ENCODE measurements at regions not wholly inside any gene's neighbourhood (a gene's known extent, or its start where the extent isn't known, plus 50 kb on each side); places are given as distances from the start of the nearest gene placed in this dataset.
"Not testable (repeated sequence)": the region's sequence is repeated elsewhere in the genome, so short reads cannot be mapped to it uniquely, and the experiment has no call there.

GRCh38 chr14:40219032-40219431 lies 786.8 kb upstream of the FBXO33 start:
- POLR2A ChIA-PET (ENCODE audit: low non-redundant PET) = no interaction called here
- no peak for DNase-seq (ENCODE audit: low spot score)
- TF ChIP-seq CTCF (conservative IDR thresholded peaks at IDR 0.05; ENCODE audit: low read depth) = no peak
- no peak overlapping the region for H3K27ac ChIP-seq
- CTCF ChIA-PET = no interaction called here

GRCh38 chr14:40218282-40218941 lies 786.2 kb upstream of the FBXO33 start:
- CTCF ChIA-PET = no interaction called here
- TF ChIP-seq CTCF (conservative IDR thresholded peaks at IDR 0.05; ENCODE audit: low read depth) = no peak
- POLR2A ChIA-PET (ENCODE audit: low non-redundant PET) = no interaction called here
- no peak overlapping the region for H3K27ac ChIP-seq
- no peak for DNase-seq (ENCODE audit: low spot score)

GRCh38 chr14:40216976-40217375 lies 784.7 kb upstream of the FBXO33 start:
- DNase-seq (ENCODE audit: low spot score) = no peak
- ChIA-PET CTCF (no interaction called here), POLR2A (ENCODE audit: low non-redundant PET) (no interaction called here)
- H3K27ac ChIP-seq = no peak overlapping the region
- no peak for TF ChIP-seq CTCF (conservative IDR thresholded peaks at IDR 0.05; ENCODE audit: low read depth)

GRCh38 chr14:40216408-40216807 lies 784.2 kb upstream of the FBXO33 start:
- H3K27ac ChIP-seq; DNase-seq (ENCODE audit: low spot score); CTCF ChIA-PET; POLR2A ChIA-PET (ENCODE audit: low non-redundant PET): not testable (repeated sequence)

- no peak for TF ChIP-seq CTCF (conservative IDR thresholded peaks at IDR 0.05; ENCODE audit: low read depth)
- POLR2A ChIA-PET (ENCODE audit: low non-redundant PET) = no interaction called here
- H3K27ac ChIP-seq = no peak overlapping the region
- CTCF ChIA-PET = no interaction called here
- DNase-seq (ENCODE audit: low spot score) = no peak
These were observed 781.5 kb upstream of the FBXO33 start for GRCh38 chr14:40213701-40214100.

GRCh38 chr14:40204441-40205175 lies 772.4 kb upstream of the FBXO33 start:
- ChIA-PET POLR2A (ENCODE audit: low non-redundant PET) (no interaction called here), CTCF (interaction anchor here (0.5 kb wide), 1 partner anchor 386 kb away, joined by 4 read pairs; no protein-coding TSS in a partner anchor)
- TF ChIP-seq CTCF (conservative IDR thresholded peaks at IDR 0.05; ENCODE audit: low read depth) = no peak
- no peak overlapping the region for H3K27ac ChIP-seq
- DNase-seq (ENCODE audit: low spot score) = no peak

- ChIA-PET POLR2A (ENCODE audit: low non-redundant PET) (no interaction called here), CTCF (interaction anchor here (0.7 kb wide), 1 partner anchor 912 kb away, joined by 3 read pairs; no protein-coding TSS in a partner anchor)
- no peak for TF ChIP-seq CTCF (conservative IDR thresholded peaks at IDR 0.05; ENCODE audit: low read depth)
- no peak for DNase-seq (ENCODE audit: low spot score)
- H3K27ac ChIP-seq = no peak overlapping the region
These were observed 766.9 kb upstream of the FBXO33 start for GRCh38 chr14:40199101-40199500.

Data from RWPE1 (cell line).